ENCODE measurements at regions not wholly inside any gene's neighbourhood (a gene's known extent, or its start where the extent isn't known, plus 50 kb on each side); places are given as distances from the start of the nearest gene placed in this dataset.

DNA sequence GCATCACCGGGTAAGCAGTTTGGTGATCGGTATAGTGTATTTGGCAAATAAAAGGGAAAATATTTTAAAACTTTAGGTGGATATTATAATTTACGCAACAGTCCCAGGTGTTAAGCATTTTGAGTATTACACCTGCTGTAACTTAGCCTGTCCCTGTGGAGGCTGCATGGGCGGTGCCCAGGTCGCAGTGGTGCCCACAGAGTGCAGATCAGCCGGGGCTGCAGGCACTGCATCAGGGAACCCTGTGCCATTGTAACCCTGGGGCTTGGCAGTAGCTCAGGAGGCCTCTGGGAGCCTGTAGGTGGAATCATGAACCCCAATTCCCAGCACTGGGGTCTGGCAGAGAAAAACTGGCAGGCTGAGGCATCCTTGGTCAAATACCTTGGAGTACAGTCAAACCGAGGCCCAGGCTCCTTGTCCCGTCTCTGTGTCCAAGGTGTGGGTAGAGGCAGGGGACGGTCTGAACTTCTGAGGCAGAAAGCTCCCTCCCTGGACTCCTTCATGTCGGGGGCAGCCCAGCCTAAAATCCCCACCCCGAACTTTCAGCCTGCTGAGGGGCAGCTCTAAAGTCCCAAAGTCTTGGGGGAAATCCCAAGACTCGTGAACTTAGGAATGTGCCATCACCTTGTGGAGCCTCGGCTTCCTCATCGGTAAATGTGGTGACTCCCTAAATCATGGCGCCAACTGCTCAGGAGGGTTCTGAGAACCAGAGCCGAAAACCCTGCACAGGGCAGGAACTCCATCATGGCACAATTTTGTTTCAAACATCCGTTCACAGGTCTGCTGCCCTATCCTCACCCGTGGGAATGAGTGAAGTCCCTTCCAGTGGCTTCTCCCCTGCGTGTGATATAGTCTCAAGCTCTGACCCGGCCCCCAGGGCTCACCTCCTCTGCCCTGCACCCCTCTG is 85.7 kb downstream of the INHBB start:
- TF ChIP-seq CTCF (conservative IDR thresholded peaks at IDR 0.05 in 1 of 2, IDR thresholded peaks at IDR 0.05 in 1 of 2; ENCODE audit: low read depth in 1 of 2, low read length in 2 of 2), result no peak
- no peak for TF ChIP-seq EZH2 (IDR thresholded peaks at IDR 0.05; ENCODE audit: low read length, missing control alignments)
